ENCODE measurements at regions not wholly inside any gene's neighbourhood (a gene's known extent, or its start where the extent isn't known, plus 50 kb on each side); places are given as distances from the start of the nearest gene placed in this dataset.

DNA sequence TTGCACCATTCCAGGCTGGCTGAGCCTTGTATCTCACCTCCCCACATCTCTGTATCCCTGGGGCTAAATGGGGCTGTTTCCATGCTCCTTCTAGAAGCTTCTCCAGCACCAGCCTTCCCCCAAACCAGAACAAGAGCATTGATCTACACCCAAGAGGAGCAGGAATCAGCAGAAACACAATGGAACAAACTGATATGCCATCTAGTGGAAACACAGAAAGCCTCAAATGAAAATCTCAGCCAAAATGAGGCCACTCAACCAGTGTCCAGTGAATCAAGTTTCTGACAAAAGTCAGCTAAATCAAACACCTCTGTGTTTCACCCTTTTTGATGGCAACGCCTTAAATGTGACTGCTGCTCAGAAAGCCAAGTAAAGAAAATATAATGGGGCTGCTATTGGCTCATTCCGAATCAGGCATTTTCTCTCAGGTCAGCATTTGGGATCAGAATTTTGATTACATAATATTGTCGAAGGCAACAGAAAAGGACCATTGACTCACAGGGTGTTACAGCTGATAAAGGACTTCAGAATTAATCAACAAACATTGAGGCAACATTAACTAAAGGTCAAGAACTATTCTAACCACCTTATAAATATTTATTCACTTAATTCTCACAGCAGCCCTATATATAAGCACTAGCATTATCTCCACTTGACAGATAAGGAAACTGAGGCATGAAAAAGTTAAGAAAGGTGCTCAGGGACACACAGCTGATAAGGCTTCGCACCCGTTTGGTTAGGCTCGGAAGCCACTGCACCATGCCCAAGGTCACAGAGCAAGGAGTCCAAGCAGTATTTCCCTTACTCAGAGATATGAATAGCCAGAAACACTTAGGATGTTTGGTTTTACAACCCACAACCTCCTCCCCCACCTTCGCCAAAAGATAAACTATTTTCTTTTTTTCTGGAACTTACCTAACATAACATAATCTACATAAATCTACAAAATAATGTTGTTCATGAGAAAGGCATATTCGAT, 85.8 kb upstream of the KCNJ15 start:
- no peaks in the 10 kb centered on the region for H3K36me3 ChIP-seq
- intact Hi-C loops (cut with DNase I): no loop called here
- no peak overlapping the region for H3K4me3 ChIP-seq
- H3K27ac ChIP-seq: peak overlapping the region; percentile 21
- DNase-seq: no peak
- no peaks in the 10 kb centered on the region for H3K9me3 ChIP-seq
- peak; percentile 47 for ATAC-seq
- TF ChIP-seq CTCF (IDR thresholded peaks at IDR 0.05): peak; percentile 2
- H3K27me3 ChIP-seq: no peaks in the 10 kb centered on the region
- peaks cover 20% of the 10 kb centered on the region for H3K4me1 ChIP-seq

- TF ChIP-seq CTCF (IDR thresholded peaks at IDR 0.05): no peak
- H3K27ac ChIP-seq: peak overlapping the region; percentile 21
- ATAC-seq: peak; percentile 32
- no peaks in the 10 kb centered on the region for H3K27me3 ChIP-seq
- H3K9me3 ChIP-seq: no peaks in the 10 kb centered on the region
- intact Hi-C loops (cut with DNase I): no loop called here
- H3K36me3 ChIP-seq: no peaks in the 10 kb centered on the region
- no peak overlapping the region for H3K4me3 ChIP-seq
- H3K4me1 ChIP-seq: peaks cover 16% of the 10 kb centered on the region
- no peak for DNase-seq
Measured at GRCh38 chr21:38171723-38172344, 85.0 kb upstream of the KCNJ15 start.

DNA sequence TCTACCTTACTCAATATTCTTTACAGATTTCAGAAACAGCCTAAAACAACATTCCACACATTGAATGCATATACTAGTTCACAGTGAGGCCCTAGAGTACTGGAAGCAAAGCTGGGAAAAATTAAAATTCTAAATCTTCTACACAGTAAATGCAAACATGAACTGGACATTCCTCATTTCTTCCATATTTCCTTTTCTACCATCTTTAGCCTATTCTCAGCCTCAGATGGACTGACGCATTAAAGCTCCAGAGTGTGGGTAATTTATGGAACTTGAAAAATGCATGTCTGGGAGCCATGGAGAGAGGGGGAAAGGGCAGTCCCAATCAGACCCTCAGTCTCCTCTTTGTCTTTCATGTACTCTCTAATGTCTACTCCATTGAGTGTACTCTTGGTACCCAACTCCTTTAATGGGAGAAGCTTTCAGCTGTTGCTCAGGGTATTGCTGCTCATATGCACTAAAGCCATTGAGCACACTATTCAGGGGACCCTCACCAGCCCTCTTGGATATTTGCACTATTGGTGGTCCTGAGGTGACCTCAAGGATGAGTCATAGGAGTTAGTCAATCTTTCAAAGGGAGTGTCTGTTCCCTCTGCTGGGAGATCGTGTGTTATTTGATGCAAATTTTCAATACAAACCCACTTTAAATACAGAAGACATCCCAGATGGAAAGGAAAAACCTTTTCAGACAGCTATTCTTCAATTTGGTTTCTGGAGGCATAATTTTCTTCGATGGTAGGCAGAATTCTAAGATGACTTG, 83.3 kb upstream of the KCNJ15 start:
- DNase-seq (no peak), ATAC-seq (no peak)
- no peaks in the 10 kb centered on the region for H3K27me3 ChIP-seq
- H3K27ac ChIP-seq: no peak overlapping the region
- H3K4me1 ChIP-seq: peaks cover 16% of the 10 kb centered on the region
- H3K36me3 ChIP-seq: no peaks in the 10 kb centered on the region
- no peak overlapping the region for H3K4me3 ChIP-seq
- intact Hi-C loops (cut with DNase I): no loop called here
- H3K9me3 ChIP-seq: no peaks in the 10 kb centered on the region
- TF ChIP-seq CTCF (IDR thresholded peaks at IDR 0.05): no peak

DNA sequence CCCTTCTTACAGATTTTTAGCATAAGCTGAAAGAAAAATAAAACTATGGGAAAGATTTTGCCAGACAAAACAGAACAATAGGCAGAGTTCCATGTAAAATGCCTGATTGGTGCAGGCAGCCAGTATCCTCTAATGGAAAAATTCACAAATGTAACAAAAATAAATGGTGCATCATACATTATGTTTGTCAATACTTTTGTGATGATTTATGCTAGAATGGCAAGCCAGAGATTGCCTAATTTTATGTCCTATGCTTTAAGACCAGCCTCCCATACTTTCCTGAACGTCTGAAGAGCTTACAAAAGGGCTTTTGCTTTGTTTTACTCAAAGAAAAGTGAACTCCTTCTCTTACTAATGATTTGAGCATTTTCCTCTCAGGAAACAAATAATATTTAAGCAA, 81.5 kb upstream of the KCNJ15 start:
- ATAC-seq (no peak), DNase-seq (no peak)
- no peak for TF ChIP-seq CTCF (IDR thresholded peaks at IDR 0.05)
- intact Hi-C loops (cut with DNase I): no loop called here
- Histone ChIP-seq H3K27me3 (no peaks in the 10 kb centered on the region), H3K4me1 (peaks cover 16% of the 10 kb centered on the region), H3K4me3 (no peak overlapping the region), H3K27ac (no peak overlapping the region), H3K9me3 (no peaks in the 10 kb centered on the region), H3K36me3 (no peaks in the 10 kb centered on the region)

- no peaks in the 10 kb centered on the region for H3K27me3 ChIP-seq
- no peak overlapping the region for H3K27ac ChIP-seq
- no peak for DNase-seq
- no peaks in the 10 kb centered on the region for H3K4me1 ChIP-seq
- H3K4me3 ChIP-seq: no peak overlapping the region
- ATAC-seq: no peak
- TF ChIP-seq CTCF (IDR thresholded peaks at IDR 0.05): no peak
- H3K9me3 ChIP-seq: no peaks in the 10 kb centered on the region
- H3K36me3 ChIP-seq: no peaks in the 10 kb centered on the region
- intact Hi-C loops (cut with DNase I): no loop called here
Measured at GRCh38 chr21:38177919-38178652, 78.7 kb upstream of the KCNJ15 start.
